ENCODE measurements at regions not wholly inside any gene's neighbourhood (a gene's known extent, or its start where the extent isn't known, plus 50 kb on each side); places are given as distances from the start of the nearest gene placed in this dataset. TPM values are rescaled to one million over a fixed set of nuclear protein-coding genes. Genes with fewer than 3 reads are reported as not detected.

- DNase-seq (ENCODE audit: low read depth): no peak
Measured at GRCh38 chr1:164498792-164499191, 60.2 kb upstream of the PBX1 start.

GRCh38 chr1:164504749-164505148 lies 54.2 kb upstream of the PBX1 start:
- no peak for DNase-seq (ENCODE audit: low read depth)

Small RNA genes lying in the stretch of these regions (small RNA-seq; reads per million reads assigned to genes)
- gene RF00012 (0.98 reads per million, percentile 73 among the genes with 10 or more reads in this experiment), gene RNA5SP62 (not detected), gene RNA5SP63 (not detected), gene RNU5F-6P (not detected)

All from HT1080 (cell line).